GM19467 (cell line): ENCODE measurements at regions not wholly inside any gene's neighbourhood (a gene's known extent, or its start where the extent isn't known, plus 50 kb on each side); places are given as distances from the start of the nearest gene placed in this dataset.
"Not testable (repeated sequence)": the region's sequence is repeated elsewhere in the genome, so short reads cannot be mapped to it uniquely, and the experiment has no call there.

Experiments
- ATAC-seq: cut with Tn5 transposase; IDR thresholded peaks from one replicate; pipeline ENCODE4 v1.9.1; 2021; ENCODE audit warnings: mild to moderate bottlenecking, moderate library complexity; ENCODE audit not compliant: unreplicated experiment

- not testable (repeated sequence) for ATAC-seq
Measured at GRCh38 chr7:34577934-34578333, 80.1 kb upstream of the NPSR1 start.

GRCh38 chr7:34581698-34582097 is 76.3 kb upstream of the NPSR1 start:
- ATAC-seq = not testable (repeated sequence)

- ATAC-seq = no peak
Measured at GRCh38 chr7:34584526-34584925, 73.5 kb upstream of the NPSR1 start.

GRCh38 chr7:34596887-34597286 is 61.1 kb upstream of the NPSR1 start:
- ATAC-seq = no peak

- ATAC-seq = no peak
Measured at GRCh38 chr7:34603711-34604444, 54.1 kb upstream of the NPSR1 start.
